ENCODE measurements at regions not wholly inside any gene's neighbourhood (a gene's known extent, or its start where the extent isn't known, plus 50 kb on each side); places are given as distances from the start of the nearest gene placed in this dataset.

DNA sequence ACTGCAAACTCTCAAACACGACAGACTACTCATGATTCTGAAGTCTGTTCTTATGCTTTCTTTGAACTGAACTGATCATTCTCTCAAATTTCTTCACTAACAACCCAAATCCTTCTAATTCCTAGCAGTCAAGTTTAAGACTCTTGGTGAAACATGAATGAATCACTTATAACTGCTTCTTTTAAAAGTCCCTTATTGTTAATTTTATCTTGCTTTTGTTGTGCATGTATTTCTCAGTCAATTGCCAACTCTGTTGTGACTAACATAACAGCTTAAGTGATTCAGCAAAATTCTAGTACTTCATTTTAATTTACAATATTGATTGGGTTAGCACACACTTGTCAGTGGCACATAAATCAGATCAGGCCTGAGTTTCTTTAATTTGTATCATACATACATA lies 357.0 kb upstream of the FSIP2 start:
- Histone ChIP-seq H3K36me3 (replicated peaks in 1 of 2; ENCODE audit: control insufficient read depth in 1 of 2, insufficient read depth in 2 of 2, low read length in 2 of 2) (no peaks in the 10 kb centered on the region), H3K27ac (ENCODE audit: low read depth in 1 of 2, low read length in 2 of 2) (no peak overlapping the region), H3K4me2 (replicated peaks; ENCODE audit: extremely low read depth, low read length, poor library complexity, severe bottlenecking) (no peak overlapping the region), H3K9ac (ENCODE audit: insufficient read depth, low read length, poor library complexity, severe bottlenecking) (no peak overlapping the region), H3K4me1 (ENCODE audit: control insufficient read depth in 1 of 2, insufficient read depth in 2 of 2, low read length in 2 of 2) (no peaks in the 10 kb centered on the region), H3K79me2 (ENCODE audit: insufficient read depth, low read length) (no peaks in the 10 kb centered on the region), H3K27me3 (ENCODE audit: control insufficient read depth in 2 of 2, insufficient read depth in 2 of 2, low read length in 2 of 2) (no peaks in the 10 kb centered on the region), H4K20me1 (ENCODE audit: insufficient read depth, low read length) (no peaks in the 10 kb centered on the region), H2AFZ (ENCODE audit: insufficient read depth, low read depth, low read length, poor library complexity, severe bottlenecking) (no peak overlapping the region), H3K4me3 (replicated peaks in 1 of 3; ENCODE audit: low read depth in 2 of 3, low read length in 3 of 3) (no peak overlapping the region), H3K9me3 (replicated peaks in 1 of 2; ENCODE audit: control insufficient read depth in 1 of 2, insufficient read depth in 1 of 2, low read length in 2 of 2) (peaks cover 7 to 10% of the 10 kb centered on the region in 2 donors)
- H3K36me3 Mint-ChIP-seq = no peaks in the 10 kb centered on the region
- no peaks in the 10 kb centered on the region for H3K4me1 Mint-ChIP-seq
- no peaks in the 10 kb centered on the region for H3K27me3 Mint-ChIP-seq (ENCODE audit: low read depth in 3 of 3)
- intact Hi-C loops (cut with micrococcal nuclease) = no loop called here
- H3K9me3 Mint-ChIP-seq = peaks cover 0 to 13% (median 9%) of the 10 kb centered on the region in 7 donors
- TF ChIP-seq, protein P1, sequence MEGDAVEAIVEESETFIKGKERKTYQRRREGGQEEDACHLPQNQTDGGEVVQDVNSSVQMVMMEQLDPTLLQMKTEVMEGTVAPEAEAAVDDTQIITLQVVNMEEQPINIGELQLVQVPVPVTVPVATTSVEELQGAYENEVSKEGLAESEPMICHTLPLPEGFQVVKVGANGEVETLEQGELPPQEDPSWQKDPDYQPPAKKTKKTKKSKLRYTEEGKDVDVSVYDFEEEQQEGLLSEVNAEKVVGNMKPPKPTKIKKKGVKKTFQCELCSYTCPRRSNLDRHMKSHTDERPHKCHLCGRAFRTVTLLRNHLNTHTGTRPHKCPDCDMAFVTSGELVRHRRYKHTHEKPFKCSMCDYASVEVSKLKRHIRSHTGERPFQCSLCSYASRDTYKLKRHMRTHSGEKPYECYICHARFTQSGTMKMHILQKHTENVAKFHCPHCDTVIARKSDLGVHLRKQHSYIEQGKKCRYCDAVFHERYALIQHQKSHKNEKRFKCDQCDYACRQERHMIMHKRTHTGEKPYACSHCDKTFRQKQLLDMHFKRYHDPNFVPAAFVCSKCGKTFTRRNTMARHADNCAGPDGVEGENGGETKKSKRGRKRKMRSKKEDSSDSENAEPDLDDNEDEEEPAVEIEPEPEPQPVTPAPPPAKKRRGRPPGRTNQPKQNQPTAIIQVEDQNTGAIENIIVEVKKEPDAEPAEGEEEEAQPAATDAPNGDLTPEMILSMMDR (IDR thresholded peaks at IDR 0.05) = no peak
- H3K27ac Mint-ChIP-seq = no peak overlapping the region
- H3K4me3 Mint-ChIP-seq = no peak overlapping the region
- DNase-seq = no peak
- WGBS (ENCODE audit: insufficient coverage) = no CpG with 5 or more reads among the region's 1 CpG

DNA sequence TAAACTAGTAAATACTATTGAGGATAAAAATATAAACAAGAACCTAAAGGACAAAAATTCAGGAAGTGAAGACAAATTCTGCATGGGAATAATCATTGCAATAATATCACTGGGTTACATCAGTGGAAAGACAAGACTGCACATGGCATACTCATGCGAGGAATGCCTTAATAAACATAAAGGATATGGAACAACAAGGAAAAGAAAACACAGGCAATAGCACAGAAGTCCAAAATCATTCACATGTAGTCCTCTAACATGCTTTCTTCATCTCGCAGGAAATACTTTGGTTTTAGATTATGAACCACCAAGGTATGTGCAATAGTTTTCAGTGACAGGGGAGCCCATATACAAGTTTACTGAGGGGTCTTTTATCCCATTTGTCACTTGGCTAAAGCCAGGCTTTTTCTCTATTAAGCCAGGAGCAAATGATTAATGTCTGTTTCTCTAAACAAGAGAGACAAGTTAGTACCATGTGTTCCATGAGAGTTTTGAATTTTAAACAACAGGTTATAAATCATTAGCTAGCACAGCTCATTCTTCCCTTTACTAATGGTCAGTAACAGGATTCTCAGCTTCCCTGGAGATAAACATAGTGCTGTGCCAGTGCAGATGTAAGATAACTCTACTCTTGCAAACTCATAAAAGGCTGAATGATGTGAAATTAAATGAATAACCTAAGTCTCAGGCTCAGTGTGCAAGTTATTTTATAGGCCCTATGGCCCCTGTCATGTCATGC lies 353.6 kb upstream of the FSIP2 start:
- TF ChIP-seq, protein P1 (IDR thresholded peaks at IDR 0.05) = no peak
- H3K4me1 Mint-ChIP-seq = no peaks in the 10 kb centered on the region
- H3K79me2 ChIP-seq (ENCODE audit: insufficient read depth, low read length) = no peaks in the 10 kb centered on the region
- no peak overlapping the region for H3K4me3 Mint-ChIP-seq
- no peaks in the 10 kb centered on the region for H4K20me1 ChIP-seq (ENCODE audit: insufficient read depth, low read length)
- no peaks in the 10 kb centered on the region for H3K36me3 ChIP-seq (replicated peaks in 1 of 2; ENCODE audit: control insufficient read depth in 1 of 2, insufficient read depth in 2 of 2, low read length in 2 of 2)
- H3K4me3 ChIP-seq (replicated peaks in 1 of 3; ENCODE audit: low read depth in 2 of 3, low read length in 3 of 3) = no peak overlapping the region
- no peak overlapping the region for H3K27ac Mint-ChIP-seq
- peaks cover 0 to 3% of the 10 kb centered on the region in 2 donors for H3K9me3 ChIP-seq (replicated peaks in 1 of 2; ENCODE audit: control insufficient read depth in 1 of 2, insufficient read depth in 1 of 2, low read length in 2 of 2)
- H3K27me3 ChIP-seq (ENCODE audit: control insufficient read depth in 2 of 2, insufficient read depth in 2 of 2, low read length in 2 of 2) = no peaks in the 10 kb centered on the region
- no peaks in the 10 kb centered on the region for H3K36me3 Mint-ChIP-seq
- intact Hi-C loops (cut with micrococcal nuclease) = no loop called here
- no peaks in the 10 kb centered on the region for H3K27me3 Mint-ChIP-seq (ENCODE audit: low read depth in 3 of 3)
- H3K9ac ChIP-seq (ENCODE audit: insufficient read depth, low read length, poor library complexity, severe bottlenecking) = no peak overlapping the region
- no peak overlapping the region for H3K4me2 ChIP-seq (replicated peaks; ENCODE audit: extremely low read depth, low read length, poor library complexity, severe bottlenecking)
- no peaks in the 10 kb centered on the region for H3K4me1 ChIP-seq (ENCODE audit: control insufficient read depth in 1 of 2, insufficient read depth in 2 of 2, low read length in 2 of 2)
- no peak overlapping the region for H2AFZ ChIP-seq (ENCODE audit: insufficient read depth, low read depth, low read length, poor library complexity, severe bottlenecking)
- DNase-seq = no peak
- H3K9me3 Mint-ChIP-seq = peaks cover 0 to 4% (median 0%) of the 10 kb centered on the region in 7 donors
- no peak overlapping the region for H3K27ac ChIP-seq (ENCODE audit: low read depth in 1 of 2, low read length in 2 of 2)
- no CpG with 5 or more reads among the region's 2 CpGs for WGBS (ENCODE audit: insufficient coverage)
